Vagina (tissue), 2 donors: ENCODE measurements at regions not wholly inside any gene's neighbourhood (a gene's known extent, or its start where the extent isn't known, plus 50 kb on each side); places are given as distances from the start of the nearest gene placed in this dataset.
"Not testable (repeated sequence)": the region's sequence is repeated elsewhere in the genome, so short reads cannot be mapped to it uniquely, and the experiment has no call there.

Source experiments
- DNase-seq, 2 donors: peaks; one replicate each; pipeline ENCODE4 v3.0.0-alpha.2; 2017; ENCODE audit errors: extremely low spot score in 2 of 2
- H3K27ac ChIP-seq: fragments of 200-600 bp; sonication (generic); one replicate; pipeline ENCODE4 v1.5.1; 2019
- H3K27me3 ChIP-seq: fragments of 200-600 bp; sonication (generic); one replicate; pipeline ENCODE4 v1.5.1; 2019
- H3K36me3 ChIP-seq, 2 donors: fragments of 200-600 bp; sonication (generic); one replicate each; pipeline ENCODE4 v1.5.1; 2017 to 2019
- H3K4me1 ChIP-seq: fragments of 200-600 bp; sonication (generic); one replicate; pipeline ENCODE4 v1.5.1; 2019
- H3K4me3 ChIP-seq, 2 donors: fragments of 200-600 bp; sonication (generic); 1 replicate in 1 of 2; 2 replicates in 1 of 2; pipeline ENCODE4 v1.5.1; 2016 to 2019
- H3K9me3 ChIP-seq: fragments of 200-600 bp; sonication (generic); one replicate; pipeline ENCODE4 v1.5.1; 2019
- POLR2A ChIP-seq, 2 donors: fragments of 450-650 bp; IDR thresholded peaks; one replicate each; pipeline ENCODE4 v1.6.1; 2017; ENCODE audit warnings: antibody characterized with exemption in 2 of 2, mild to moderate bottlenecking in 2 of 2, moderate library complexity in 2 of 2
- POLR2AphosphoS5 ChIP-seq, 2 donors: sonication (generic); formaldehyde crosslinking; IDR thresholded peaks; one replicate each; pipeline ENCODE4 v1.9.0; 2017; ENCODE audit warnings: antibody characterized with exemption in 2 of 2, mild to moderate bottlenecking in 2 of 2, low read depth in 1 of 2; ENCODE audit not compliant: insufficient read depth in 1 of 2
- intact Hi-C: fragments of 100-400 bp; cut with DNase I; formaldehyde crosslinking; loops from one replicate; pipeline ENCODE4 v1.15.1; 2023
- TF ChIP-seq, protein P1 (sequence below), 3 experiments: fragments of 450-650 bp in 2 of 3; fragments of 200-600 bp in 1 of 3; sonication (generic) in 1 of 3; IDR thresholded peaks; one replicate each; pipeline ENCODE4 v1.5.1; 2017 to 2019; ENCODE audit warnings: antibody characterized with exemption in 3 of 3, mild to moderate bottlenecking in 2 of 3, moderate library complexity in 2 of 3

DNA sequence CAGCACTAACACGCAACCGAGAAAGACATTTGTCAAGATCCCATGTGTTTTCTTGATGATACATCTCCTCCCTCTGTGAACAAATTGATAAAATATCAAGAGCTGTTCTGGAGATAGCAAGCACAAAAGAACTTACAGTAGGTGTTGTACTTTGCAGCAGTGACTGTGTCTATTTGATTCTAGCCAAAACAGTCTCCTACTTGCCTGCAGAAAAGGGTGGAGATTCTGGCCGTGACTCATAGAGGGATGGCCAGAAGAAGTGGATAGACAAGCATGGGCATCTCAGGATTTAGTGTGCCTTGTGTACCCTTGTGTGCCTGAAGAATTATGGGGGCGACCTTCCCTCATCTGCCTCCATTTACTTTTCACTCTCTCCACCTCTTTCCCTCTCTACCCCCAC lies 458.4 kb upstream of the LRRC7 start:
- H3K27ac ChIP-seq: no peak overlapping the region
- intact Hi-C loops: no loop called here
- H3K9me3 ChIP-seq: no peaks in the 10 kb centered on the region
- H3K4me3 ChIP-seq: no peak overlapping the region
- no peaks in the 10 kb centered on the region for H3K4me1 ChIP-seq
- H3K27me3 ChIP-seq: no peaks in the 10 kb centered on the region
- TF ChIP-seq POLR2AphosphoS5 (IDR thresholded peaks at IDR 0.05; ENCODE audit: insufficient read depth in 1 of 2, low read depth in 1 of 2): no peak
- no peak for TF ChIP-seq POLR2A (IDR thresholded peaks at IDR 0.05)
- TF ChIP-seq, protein P1, sequence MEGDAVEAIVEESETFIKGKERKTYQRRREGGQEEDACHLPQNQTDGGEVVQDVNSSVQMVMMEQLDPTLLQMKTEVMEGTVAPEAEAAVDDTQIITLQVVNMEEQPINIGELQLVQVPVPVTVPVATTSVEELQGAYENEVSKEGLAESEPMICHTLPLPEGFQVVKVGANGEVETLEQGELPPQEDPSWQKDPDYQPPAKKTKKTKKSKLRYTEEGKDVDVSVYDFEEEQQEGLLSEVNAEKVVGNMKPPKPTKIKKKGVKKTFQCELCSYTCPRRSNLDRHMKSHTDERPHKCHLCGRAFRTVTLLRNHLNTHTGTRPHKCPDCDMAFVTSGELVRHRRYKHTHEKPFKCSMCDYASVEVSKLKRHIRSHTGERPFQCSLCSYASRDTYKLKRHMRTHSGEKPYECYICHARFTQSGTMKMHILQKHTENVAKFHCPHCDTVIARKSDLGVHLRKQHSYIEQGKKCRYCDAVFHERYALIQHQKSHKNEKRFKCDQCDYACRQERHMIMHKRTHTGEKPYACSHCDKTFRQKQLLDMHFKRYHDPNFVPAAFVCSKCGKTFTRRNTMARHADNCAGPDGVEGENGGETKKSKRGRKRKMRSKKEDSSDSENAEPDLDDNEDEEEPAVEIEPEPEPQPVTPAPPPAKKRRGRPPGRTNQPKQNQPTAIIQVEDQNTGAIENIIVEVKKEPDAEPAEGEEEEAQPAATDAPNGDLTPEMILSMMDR (IDR thresholded peaks at IDR 0.05): no peak
- H3K36me3 ChIP-seq: no peaks in the 10 kb centered on the region
- DNase-seq: no peak

DNA sequence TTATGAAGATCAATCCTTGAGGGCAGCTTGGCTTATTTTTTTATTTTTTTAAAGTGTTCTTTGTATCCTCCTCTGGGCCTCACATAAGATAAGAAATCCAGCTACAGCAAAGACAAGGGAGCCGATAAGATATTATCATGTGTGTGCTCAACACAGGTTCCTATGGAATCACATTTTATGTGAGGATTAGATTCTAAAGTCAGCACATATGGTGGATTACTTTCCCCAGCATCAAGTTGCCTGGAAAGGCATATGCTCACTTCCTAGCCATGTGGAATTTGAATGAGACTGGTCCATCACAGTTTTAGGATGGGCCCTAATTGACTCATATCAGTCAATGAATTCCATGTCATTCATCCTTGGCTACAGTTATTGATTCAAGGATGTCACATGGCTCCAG lies 456.9 kb upstream of the LRRC7 start:
- intact Hi-C loops: no loop called here
- Histone ChIP-seq H3K27ac (no peak overlapping the region), H3K4me1 (no peaks in the 10 kb centered on the region), H3K36me3 (no peaks in the 10 kb centered on the region), H3K27me3 (no peaks in the 10 kb centered on the region), H3K4me3 (no peak overlapping the region), H3K9me3 (no peaks in the 10 kb centered on the region)
- TF ChIP-seq POLR2A (IDR thresholded peaks at IDR 0.05) (no peak), POLR2AphosphoS5 (IDR thresholded peaks at IDR 0.05; ENCODE audit: insufficient read depth in 1 of 2, low read depth in 1 of 2) (no peak)
- TF ChIP-seq, protein P1 (IDR thresholded peaks at IDR 0.05): no peak
- no peak for DNase-seq

DNA sequence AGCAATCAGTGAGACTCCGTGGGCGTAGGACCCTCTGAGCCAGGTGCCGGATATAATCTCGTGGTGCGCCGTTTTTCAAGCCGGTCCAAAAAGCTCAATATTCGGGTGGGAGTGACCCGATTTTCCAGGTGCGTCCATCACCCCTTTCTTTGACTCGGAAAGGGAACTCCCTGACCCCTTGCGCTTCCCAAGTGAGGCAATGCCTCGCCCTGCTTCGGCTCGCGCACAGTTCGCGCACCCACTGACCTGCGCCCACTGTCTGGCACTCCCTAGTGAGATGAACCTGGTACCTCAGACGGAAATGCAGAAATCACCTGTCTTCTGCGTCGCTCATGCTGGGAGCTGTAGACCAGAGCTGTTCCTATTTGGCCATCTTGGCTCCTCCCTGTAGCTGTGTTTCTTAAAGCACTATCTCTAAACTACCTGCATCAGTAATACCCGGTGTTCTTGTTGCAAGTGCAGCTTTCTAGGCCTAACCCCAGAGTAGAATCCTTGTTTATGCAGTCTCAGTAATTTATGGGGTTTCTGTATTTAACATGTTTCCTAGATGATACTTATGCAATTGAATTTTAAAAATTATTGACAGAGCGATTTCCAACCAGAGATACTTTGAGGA lies 447.5 kb upstream of the LRRC7 start:
- DNase-seq, H3K9me3 ChIP-seq, intact Hi-C loops, H3K27ac ChIP-seq, H3K36me3 ChIP-seq, H3K4me1 ChIP-seq, H3K27me3 ChIP-seq, H3K4me3 ChIP-seq: not testable (repeated sequence)

- H3K27ac ChIP-seq: no peak overlapping the region
- DNase-seq: no peak
- TF ChIP-seq POLR2AphosphoS5 (IDR thresholded peaks at IDR 0.05; ENCODE audit: insufficient read depth in 1 of 2, low read depth in 1 of 2) (no peak), POLR2A (IDR thresholded peaks at IDR 0.05) (no peak)
- TF ChIP-seq, protein P1 (IDR thresholded peaks at IDR 0.05): no peak
- intact Hi-C loops: no loop called here
- no peaks in the 10 kb centered on the region for H3K4me1 ChIP-seq
- H3K36me3 ChIP-seq: no peaks in the 10 kb centered on the region
- H3K27me3 ChIP-seq: no peaks in the 10 kb centered on the region
- H3K4me3 ChIP-seq: no peak overlapping the region
- H3K9me3 ChIP-seq: no peaks in the 10 kb centered on the region
Measured at GRCh38 chr1:69120817-69121216, 446.9 kb upstream of the LRRC7 start.

- TF ChIP-seq POLR2A (IDR thresholded peaks at IDR 0.05): no peak
Measured at GRCh38 chr1:69121723-69122122, 446.0 kb upstream of the LRRC7 start.

DNA sequence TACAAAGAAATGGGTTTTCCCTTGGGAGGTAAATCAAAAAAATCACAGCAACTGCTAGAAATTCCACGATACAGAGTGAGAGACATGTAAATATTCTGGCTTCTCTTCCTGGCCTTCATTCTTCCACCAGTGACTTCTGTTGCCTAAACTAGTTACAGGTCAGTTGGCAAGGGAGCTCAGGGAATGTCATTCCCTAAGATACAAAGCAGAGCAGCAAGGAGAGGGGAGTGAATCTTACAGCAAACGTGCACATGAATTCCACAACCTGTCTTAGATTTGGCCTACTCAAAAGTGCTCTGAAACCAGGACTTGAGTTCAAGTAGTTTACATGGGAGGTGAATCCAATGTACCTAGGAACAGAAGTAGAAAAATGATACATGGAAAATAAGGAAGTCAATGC lies 445.3 kb upstream of the LRRC7 start:
- no peaks in the 10 kb centered on the region for H3K9me3 ChIP-seq
- no peak overlapping the region for H3K27ac ChIP-seq
- intact Hi-C loops: no loop called here
- no peaks in the 10 kb centered on the region for H3K36me3 ChIP-seq
- no peak for DNase-seq
- TF ChIP-seq POLR2A (IDR thresholded peaks at IDR 0.05) (no peak), POLR2AphosphoS5 (IDR thresholded peaks at IDR 0.05; ENCODE audit: insufficient read depth in 1 of 2, low read depth in 1 of 2) (no peak)
- TF ChIP-seq, protein P1 (IDR thresholded peaks at IDR 0.05): no peak
- H3K4me1 ChIP-seq: no peaks in the 10 kb centered on the region
- no peaks in the 10 kb centered on the region for H3K27me3 ChIP-seq
- H3K4me3 ChIP-seq: no peak overlapping the region

More at GRCh38 chr1:69121723-69122122, 446.0 kb upstream of the LRRC7 start:
- Histone ChIP-seq H3K9me3 (no peaks in the 10 kb centered on the region), H3K27ac (no peak overlapping the region), H3K36me3 (no peaks in the 10 kb centered on the region), H3K4me1 (no peaks in the 10 kb centered on the region), H3K27me3 (no peaks in the 10 kb centered on the region), H3K4me3 (no peak overlapping the region)
- no peak for DNase-seq
- intact Hi-C loops: no loop called here
